GM19240 (cell line): ENCODE measurements at regions not wholly inside any gene's neighbourhood (a gene's known extent, or its start where the extent isn't known, plus 50 kb on each side); places are given as distances from the start of the nearest gene placed in this dataset.

Source experiments
- DNase-seq: peaks from one replicate; pipeline ENCODE4 v3.0.0; 2011; ENCODE audit warnings: low spot score; ENCODE audit not compliant: insufficient read length

- no peak for DNase-seq
Observed at GRCh38 chr2:19504400-19505198, 146.2 kb upstream of the OSR1 start.

DNA sequence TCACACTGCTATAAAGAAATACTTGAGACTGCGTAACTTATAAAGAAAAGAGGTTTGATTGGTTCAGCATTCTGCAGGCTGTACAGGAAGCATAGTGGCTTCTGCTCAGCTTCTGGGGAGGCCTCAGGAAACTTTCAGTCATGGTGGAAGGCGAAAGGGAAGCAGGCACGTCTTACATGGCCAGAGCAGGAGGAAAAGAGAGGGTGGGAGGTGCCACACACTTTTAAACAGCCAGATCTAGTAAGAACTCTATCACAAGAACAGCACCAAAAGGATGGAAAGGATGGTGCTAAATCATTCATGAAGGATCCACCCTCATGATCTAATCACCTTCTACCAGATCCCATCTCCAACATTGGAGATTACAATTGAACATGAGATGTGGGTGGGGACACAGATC lies 145.5 kb upstream of the OSR1 start:
- DNase-seq, result no peak

GRCh38 chr2:19503406-19503805 lies 145.0 kb upstream of the OSR1 start:
- DNase-seq, result no peak

DNA sequence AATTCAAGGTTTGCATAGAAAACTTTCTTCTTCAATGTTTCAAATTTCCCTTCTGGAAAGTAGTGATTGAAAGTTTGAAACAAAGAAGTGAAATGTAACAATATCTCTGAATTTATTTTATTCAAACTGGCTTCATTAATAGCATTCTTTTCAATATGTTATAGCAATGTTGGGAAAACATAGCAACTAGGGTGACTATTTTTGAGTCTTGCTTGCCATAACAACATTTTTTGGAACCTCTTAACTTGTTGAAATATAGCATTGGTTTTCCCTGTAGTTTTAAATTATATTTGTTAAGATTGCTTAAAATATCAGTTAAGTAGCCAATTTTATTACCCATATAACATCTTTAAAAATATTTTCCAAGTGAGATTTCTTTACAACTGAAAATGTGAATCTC lies 141.7 kb upstream of the OSR1 start:
- no peak for DNase-seq

- DNase-seq, result no peak
Observed at GRCh38 chr2:19496646-19497045, 138.2 kb upstream of the OSR1 start.

DNA sequence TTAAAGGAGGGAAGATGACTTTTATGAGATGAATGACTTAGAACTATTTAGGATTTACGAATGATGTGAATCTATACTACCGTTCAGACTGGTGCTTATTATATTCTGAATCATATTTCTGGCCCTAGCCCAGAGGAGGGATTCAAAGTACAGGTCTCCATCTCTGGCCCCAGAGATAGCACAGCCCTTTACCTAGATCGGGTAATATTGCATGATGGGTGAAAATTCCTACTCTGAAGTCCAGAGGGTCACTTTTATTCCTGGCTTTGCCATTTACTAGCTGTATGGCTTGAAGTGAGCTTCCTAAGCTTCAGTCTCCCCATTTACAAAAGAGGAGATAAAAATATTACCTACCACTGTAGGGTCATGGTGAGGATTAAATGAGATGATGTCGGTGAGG lies 135.8 kb upstream of the OSR1 start:
- DNase-seq, result no peak

DNA sequence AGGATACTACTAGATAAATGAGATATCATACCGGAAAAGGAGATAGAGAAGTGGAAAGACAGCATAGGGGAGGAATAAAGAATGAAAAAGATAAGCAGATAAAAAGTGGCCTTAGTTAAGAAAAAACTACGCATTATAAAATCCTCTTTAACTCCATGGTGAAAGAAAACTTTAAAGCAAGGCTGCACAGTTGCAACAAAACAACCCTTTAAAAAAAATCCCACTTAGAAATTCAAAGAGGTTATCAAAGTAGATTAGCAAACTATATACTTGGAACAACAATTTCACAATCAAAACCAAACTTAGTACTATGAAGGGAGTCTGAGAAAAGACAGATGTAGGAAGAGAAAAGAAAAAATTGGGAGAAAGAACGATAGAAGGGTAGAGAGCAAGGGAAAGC lies 133.4 kb upstream of the OSR1 start:
- DNase-seq, result no peak

DNA sequence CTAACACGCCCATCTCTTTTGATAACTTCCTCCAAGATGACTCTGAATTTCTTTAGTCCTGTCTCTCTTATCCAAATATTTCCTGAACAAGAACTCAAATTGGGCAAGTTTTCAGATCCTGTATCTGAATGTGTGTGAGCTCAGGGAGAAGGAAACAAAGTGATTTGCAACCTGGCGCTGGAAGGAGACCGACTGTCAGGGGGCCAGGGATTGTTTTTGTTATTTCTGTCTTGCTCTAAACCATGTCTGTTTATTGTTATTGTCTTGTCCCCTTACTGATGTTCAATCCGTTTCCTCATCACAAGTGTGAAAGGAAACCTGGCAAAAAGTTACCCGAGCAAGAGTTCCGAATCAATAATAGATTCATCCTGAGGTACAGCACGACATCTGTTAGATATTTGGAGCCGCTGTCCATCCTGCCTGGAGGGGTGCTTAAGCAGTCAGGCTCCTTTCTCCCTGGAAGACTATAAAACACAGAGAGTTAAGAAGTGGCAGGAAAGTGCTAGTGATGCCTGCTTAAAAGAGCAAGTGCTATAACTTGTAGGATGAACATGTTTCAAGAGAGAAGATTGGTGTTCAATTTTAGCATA lies 132.5 kb upstream of the OSR1 start:
- DNase-seq, result no peak

DNA sequence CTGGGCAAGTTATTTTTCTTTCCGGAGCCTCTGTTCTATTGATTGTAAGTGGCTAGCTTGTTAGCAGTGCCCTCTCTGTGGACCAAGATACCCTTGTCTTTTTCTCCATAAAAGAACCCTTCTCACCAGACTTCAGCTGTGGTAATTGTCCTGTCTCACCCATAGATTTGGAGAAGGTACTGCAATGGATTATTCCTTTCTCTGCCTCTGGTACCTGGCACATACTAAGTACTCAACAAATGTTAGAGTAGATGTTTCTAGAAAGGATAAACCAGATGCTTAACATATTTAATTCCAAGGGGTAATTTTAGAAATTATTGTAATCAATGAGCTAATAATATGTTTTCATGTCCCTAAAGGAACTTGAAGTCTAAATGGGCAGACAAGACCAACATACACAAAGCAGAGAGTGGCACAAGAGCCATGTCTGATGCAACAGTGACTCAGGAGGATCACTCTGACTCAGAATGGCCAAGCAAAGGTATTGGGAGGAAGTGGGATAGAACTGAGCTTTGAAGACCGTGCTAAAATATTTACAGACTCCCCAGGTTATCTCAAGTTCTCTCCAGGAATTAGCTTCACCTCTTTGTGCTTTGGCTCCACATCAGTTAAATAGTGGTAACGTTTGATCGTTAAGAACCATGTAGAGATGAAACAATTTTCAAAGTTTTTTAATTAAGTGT lies 129.7 kb upstream of the OSR1 start:
- no peak for DNase-seq

DNA sequence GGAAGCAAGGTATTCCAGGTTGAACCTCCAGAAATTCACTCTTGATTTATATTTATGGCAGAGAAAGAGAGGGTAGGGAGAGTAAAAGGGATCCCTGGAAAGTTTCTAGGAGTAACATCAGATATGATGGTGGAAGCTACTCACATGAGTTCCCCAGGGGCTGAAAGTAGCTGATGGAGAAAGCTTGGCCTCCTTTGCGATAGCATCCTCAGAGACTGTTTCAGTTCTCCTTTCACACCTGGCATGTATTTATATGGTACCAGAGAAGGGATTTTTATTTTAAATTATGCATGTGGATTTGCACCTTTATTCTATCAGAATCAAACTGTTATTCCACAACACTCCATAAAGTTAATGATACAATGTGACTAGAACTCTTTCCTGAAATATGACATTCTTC lies 126.3 kb upstream of the OSR1 start:
- DNase-seq, result no peak

- DNase-seq, result no peak
Observed at GRCh38 chr2:19480673-19481072, 122.2 kb upstream of the OSR1 start.

DNA sequence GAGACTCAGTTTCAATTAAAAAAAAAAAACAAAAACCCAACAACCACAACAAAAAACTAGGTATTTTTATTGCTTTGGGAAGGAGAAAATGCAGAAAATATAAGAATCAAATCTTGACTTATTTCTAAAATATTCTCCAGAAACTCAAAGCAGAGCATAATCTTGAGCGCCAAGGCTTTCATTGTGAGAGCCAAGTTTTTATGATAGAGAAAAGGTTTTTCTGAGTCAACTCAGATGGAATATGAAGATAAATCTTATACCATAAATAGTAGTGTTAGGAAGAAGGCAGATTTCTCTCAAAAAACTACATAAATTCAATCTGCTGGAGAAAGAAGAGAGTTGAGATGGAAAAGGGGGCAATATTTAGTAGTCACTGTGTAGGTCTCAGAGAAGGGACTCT lies 121.2 kb upstream of the OSR1 start:
- no peak for DNase-seq

- DNase-seq, result no peak
Observed at GRCh38 chr2:19478409-19478808, 120.0 kb upstream of the OSR1 start.

DNA sequence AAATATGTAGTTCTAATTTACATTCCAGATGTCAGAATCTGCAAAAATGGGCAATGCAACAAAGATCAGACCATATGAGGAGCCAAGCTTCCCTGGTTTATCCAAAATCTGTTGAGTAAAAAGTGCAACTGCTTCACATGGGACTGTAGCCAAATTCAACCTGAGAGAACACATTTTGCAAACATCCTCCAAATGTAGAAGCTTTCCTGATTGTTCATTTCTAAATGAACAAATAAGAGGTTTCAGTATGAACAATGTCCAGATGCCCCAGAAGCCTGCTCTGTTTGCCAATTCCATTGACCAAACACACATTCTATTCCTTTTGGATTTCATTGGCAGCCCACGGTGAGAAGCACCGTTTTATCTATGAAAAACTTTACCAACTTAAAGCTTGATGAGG lies 117.9 kb upstream of the OSR1 start:
- no peak for DNase-seq

GRCh38 chr2:19474128-19474527 lies 115.7 kb upstream of the OSR1 start:
- DNase-seq, result peak; percentile 6

DNA sequence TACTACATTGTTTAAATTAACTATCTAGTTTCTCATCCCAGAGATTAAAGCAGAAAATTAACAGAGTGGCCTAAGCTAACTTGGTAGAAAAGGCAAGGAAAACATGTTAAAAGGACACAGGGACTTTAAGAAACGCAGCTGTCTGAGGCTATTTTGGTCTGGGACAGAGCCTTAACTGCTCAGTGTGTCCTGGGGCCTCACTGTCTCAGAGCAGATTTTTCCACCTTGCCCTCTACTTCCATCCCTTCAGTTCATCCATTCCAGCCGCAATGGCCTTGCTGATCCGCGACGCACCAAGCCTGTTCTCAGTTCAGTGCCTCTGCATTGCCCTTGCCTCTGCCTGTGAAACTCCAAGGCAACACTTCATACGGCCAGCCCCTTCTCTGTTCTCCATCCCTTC lies 114.9 kb upstream of the OSR1 start:
- DNase-seq, result no peak

- DNase-seq, result no peak
Observed at GRCh38 chr2:19472391-19472978, 114.1 kb upstream of the OSR1 start.

GRCh38 chr2:19471491-19471890 lies 113.1 kb upstream of the OSR1 start:
- DNase-seq, result no peak

- no peak for DNase-seq
Observed at GRCh38 chr2:19465978-19466377, 107.6 kb upstream of the OSR1 start.

GRCh38 chr2:19462256-19462645 lies 103.8 kb upstream of the OSR1 start:
- no peak for DNase-seq

DNA sequence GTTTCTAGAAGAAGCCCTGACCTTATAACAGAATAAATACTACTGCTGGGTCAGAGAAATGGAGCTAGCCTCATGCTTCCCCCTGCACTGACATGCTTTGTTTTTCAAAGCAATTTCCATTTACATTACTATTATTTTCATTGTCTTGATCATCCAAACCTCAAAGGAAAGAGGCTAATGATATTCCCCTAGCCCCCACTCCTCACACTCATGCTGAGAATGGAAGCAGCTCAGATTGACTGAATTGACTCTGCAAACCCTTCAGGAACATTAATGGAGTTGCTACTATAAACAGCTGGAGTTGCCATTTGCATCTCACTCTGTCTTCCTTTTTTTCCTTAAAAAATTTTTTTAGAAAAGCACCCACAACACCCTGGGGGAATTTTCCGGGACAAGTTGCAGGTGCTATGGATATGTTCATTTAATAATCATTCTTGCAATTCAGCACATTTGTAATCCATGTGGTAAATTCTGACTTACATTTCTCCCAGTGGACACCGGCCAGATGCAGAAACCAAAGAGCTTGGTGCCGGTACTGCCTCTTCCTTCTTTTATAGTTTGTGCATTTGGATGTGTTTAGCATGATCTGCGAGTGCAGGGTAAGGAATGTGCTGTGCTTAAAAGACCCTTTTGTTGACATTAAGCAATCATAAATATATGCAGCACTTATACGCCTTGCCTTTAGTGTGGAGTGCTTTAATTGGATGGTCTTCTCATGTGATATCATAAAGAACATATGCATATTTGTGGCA lies 103.3 kb upstream of the OSR1 start:
- no peak for DNase-seq

DNA sequence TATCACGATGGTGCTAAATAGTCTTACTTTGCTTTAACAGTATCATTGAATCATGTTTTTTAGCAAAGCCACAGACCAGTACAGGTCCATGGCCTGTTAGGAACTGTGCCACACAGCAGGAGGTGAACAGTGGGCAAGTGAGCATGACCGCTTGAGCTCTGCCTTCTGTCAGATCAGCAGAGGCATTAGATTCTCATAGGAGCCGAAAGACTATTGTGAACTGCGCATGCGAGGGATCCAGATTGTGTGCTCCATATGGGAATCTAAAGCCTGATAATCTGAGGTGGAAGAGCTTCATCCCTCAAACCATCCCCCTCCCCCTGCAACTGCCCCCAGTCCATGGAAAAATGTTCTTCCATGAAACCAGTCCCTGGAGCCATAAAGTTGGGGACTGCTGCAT lies 102.3 kb upstream of the OSR1 start:
- DNase-seq, result no peak
